HG02610 (cell line): ENCODE measurements at regions not wholly inside any gene's neighbourhood (a gene's known extent, or its start where the extent isn't known, plus 50 kb on each side); places are given as distances from the start of the nearest gene placed in this dataset.

Experiments used
- ATAC-seq: cut with Tn5 transposase; IDR thresholded peaks from one replicate; pipeline ENCODE4 v1.9.1; 2021; ENCODE audit warnings: mild to moderate bottlenecking, moderate library complexity; ENCODE audit not compliant: unreplicated experiment

DNA sequence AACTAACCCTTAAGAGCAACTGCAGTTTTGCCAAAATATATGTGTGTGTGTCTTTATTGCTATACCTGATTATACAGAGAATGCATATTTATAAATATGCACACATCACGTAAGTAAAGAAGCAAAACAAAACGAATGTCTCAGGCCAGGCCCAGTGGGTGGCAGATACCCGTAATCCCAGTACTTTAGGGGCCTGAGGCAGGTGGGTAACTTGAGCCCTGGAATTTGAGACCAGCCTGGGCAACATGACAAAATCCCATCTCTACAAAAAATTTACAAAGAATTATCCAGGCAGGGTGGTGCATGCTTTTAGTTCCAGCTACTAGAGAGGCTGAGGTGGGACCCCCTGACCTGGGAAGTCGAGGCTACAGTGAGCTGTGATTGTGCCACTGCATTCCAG lies 745.3 kb downstream of the SATB2 start:
- ATAC-seq: no peak

- no peak for ATAC-seq
Measured at GRCh38 chr2:198711484-198711883, 746.3 kb downstream of the SATB2 start.

GRCh38 chr2:198710562-198710961 lies 747.2 kb downstream of the SATB2 start:
- no peak for ATAC-seq

DNA sequence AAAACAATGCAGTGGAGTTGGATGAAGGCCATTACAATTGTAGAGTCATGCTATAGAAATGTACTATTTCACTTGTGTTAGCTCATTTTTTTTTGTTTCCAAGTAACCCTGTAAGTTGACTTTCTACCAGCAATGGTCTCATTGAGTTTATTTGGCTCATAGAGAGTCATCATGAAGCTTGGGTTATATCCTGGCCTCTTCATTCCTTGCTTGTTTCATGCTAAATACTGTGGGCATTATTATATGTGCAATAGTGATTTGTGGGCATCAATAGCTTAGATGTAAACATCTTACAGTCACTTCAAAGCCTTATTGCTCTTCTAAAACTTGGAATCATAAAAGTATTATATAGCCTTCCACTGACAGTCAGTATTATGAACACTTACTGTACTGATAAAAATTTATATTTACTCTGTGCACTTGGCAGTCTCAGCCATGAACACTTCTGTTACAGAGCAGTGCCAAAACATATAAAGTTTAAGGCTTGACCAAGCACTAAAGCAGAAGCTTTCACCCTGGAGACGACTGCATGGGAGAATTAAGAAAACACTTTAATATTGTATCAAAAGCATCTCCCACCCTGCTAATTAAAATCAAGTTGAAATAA lies 751.2 kb downstream of the SATB2 start:
- ATAC-seq: no peak

DNA sequence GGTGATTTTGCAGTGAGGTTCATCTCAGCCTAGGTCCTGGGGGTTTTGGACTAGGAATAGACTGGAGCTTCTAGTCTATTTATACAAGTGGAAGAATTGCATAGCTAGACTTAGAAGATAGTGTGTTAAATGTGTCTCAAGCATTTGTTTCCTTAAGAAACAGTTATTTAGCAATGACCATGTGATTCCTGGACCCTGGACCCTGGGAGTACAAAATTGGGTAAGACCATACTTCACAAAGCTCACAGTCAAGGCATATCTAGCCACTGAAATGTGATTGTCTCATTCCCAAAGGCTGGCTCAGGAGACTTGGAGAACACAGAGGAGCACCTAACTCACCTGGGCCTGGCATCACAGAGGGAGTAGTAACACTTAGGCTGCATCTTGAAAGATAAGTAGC lies 754.5 kb downstream of the SATB2 start:
- ATAC-seq: no peak

GRCh38 chr2:198702796-198703195 lies 754.9 kb downstream of the SATB2 start:
- ATAC-seq: peak; percentile 50

DNA sequence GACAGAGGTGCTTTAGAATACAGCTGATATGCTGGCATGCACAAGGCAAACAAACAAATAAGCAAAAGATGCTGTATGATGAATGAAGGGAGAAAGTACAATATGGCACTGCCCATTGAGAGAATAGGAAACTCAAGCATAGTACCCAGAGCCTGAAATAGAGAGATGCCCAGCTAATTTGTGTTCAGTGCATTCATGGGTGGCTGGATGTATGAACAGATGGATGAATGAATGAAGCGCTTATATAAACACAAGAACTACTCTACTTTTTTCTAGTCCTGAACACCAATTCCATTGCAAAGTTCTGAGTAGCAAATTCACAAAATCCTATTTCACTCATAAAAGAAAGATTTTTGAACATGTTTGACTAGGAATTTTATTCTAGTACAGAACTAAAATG lies 756.3 kb downstream of the SATB2 start:
- ATAC-seq: no peak

DNA sequence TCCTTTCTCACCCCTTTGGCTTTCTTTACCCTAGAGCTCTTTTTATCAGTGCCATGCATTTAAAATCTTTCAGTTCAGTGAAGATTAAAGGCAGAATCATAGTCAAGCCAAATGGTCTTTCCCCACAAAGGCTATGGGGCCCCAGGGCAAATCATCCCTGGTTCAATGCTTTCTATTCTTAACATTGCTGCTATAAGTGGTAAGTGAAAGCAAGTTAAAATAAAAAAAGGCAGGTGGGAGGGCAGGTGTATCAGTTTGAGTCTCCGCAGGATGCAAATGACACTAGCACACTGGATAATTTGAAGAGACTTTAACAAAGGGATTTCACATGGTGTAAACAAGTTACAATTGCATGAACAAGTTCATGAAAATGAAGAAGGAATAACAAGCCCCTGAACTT lies 757.4 kb downstream of the SATB2 start:
- ATAC-seq: no peak

GRCh38 chr2:198698230-198698629 lies 759.5 kb downstream of the SATB2 start:
- no peak for ATAC-seq

GRCh38 chr2:198697794-198698193 lies 759.9 kb downstream of the SATB2 start:
- no peak for ATAC-seq

DNA sequence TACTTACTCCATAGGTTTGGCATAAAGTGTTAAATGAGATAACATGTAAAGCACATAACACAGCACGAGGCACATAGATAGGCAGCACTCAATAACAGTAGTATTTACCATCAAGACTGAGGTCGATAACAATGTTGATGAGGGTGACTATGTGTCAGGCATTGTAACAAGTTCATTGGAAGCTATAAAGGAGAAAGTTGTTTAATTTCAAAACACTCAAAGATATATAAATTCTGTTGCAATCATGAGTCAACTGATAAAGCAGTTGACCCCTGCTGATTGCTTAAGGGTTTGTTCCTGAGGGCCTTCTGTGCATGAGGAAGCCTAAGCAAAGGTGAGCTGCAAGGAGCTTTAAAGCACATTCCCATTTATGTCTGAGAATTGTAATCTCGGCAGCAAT lies 760.5 kb downstream of the SATB2 start:
- ATAC-seq: no peak

- no peak for ATAC-seq
Measured at GRCh38 chr2:198695879-198696278, 761.9 kb downstream of the SATB2 start.

DNA sequence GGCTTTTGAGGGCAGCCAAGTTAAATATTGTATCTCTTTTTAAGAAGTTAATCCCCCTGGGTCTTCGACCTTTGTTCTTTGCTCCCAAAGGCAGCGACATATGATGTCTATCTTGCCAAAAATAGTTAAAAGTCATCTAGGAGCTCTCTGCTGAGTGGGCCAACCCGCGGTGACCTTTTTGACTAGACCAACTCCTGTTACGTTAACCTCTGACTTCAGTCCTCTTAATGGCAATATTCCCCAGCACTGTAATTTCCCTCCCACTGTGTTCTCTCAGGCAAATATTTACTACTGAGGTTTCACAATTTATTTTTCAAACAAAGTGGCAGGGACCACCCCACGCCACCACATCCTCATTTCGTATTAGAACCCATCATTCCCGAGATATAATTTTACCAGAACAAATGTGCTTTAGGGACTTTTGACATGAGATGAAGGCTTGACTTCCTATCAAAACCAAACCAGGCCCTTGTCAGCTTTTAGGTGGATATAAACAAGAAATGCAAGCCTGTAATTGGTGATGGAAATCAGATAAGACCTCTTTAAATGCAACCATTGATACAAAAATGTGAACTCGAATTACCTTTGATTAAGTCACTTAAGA lies 764.7 kb downstream of the SATB2 start:
- ATAC-seq: no peak

DNA sequence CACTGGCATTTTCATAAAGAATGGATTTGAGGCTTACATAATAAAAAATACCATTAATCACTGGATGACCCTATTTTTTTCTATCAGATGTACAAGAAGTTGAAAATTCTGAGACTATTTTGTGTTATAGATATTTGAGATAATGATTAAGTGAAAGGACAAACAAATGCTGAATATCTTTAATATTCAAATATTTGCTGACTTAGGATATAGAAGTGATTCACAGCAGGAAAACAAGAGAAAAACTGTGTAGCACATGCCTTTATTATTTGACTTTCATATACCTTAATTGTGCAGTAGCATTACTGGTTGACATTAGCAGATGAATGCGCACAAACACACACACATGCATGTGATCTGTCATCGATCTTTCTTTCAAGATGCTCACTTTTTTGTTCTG lies 766.5 kb downstream of the SATB2 start:
- ATAC-seq: no peak

- no peak for ATAC-seq
Measured at GRCh38 chr2:198664321-198664720, 793.4 kb downstream of the SATB2 start.

DNA sequence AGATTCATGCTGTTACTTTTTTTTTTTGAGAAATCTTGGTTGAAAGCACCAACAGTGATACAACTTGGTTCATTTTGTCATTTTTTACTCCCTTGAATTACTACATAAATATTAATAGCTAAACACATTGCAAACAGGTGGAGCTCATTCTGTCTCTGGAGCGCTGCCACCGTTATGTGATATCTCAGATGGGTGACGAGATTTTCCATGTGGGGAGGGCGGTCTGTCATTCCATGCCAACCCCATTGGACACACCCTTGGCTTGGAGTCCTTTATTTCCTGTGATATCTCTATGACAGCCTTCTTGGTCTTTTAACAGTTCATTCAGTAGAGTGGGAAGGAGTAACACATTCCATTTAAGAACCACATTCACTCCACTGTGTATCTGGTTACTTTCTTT lies 794.8 kb downstream of the SATB2 start:
- no peak for ATAC-seq

DNA sequence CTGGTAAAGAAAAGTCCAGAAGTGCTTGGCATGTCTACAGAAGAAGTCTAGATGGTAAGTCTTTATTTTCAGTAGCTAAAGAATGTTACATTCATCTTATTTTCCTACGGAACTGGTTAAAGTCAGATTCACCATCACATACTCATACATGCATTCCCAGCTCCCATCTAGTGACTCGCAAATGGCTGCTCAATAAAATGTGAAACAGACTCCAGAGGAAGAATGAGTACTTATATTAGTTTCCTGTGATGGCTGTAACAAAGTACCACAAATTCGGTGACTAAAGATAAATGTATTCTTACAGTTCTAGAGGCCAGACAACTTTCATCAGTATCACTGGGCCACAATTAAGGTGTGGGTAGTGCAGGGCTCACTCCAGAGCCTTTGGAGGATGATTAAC lies 797.2 kb downstream of the SATB2 start:
- ATAC-seq: no peak

GRCh38 chr2:198659096-198659870 lies 798.5 kb downstream of the SATB2 start:
- no peak for ATAC-seq

DNA sequence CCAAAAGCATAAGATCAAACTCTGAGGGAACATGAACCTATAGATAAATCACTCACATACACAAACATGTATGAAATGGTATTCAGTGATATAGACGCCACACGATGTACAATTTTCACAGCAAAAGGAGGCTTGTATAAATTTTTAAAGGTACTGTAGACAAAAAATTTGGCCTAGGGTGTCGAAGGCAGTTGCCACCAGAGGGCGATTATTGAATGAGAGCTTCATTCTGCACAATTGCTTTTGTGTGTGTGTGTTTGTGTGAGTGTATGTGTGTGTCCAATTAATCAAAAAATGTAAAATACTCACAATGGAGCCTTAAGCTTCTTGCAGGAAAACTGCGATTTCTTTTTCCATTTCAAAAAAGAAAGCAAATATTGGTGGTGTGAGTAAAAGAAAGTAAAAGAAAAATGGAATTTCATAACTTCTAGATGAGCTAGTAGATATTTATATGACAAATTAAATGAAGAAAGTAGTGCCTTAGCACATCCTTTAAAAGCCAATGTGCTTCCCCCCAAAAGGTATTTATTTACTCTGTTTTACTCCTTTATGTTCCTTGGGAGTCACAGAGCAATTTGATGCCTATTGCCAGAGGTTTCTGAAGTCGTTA lies 800.1 kb downstream of the SATB2 start:
- ATAC-seq: no peak

DNA sequence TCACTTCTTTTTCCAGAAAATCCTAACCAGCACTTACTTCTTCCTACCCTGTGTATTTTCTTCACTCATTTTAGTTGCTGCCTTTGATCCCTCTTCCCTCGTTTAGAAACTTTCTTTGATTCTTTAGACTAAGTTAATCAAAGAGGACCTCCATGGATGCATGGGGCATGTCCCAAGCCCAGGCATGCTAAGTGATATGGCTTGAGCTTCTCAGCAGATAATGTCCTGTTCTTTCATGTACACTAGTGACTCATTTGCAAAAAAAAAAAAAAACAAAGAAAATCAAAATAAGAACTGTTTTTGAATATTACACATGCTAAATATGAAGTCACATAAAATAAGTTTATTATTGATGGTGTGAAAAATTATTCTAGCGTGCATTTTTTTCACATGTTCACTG lies 800.9 kb downstream of the SATB2 start:
- no peak for ATAC-seq

DNA sequence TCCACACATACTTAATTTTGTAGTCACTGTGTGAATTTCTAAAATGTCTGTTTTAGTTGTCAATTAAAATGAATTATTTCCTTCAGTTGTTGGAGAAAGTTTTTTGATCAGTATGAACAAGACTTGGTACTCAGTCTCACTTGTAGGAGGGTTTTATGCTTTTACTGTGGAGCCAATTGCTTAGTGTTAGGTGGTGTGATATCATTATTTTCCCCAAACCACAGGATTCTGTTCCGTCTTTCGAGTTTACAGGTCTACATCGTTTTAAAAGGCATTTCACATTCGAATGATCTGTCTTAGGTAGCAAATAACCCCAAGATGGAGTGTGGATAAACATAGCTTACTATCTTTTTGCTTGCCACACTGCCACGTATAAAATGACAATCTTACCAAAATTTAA lies 803.1 kb downstream of the SATB2 start:
- ATAC-seq: no peak

DNA sequence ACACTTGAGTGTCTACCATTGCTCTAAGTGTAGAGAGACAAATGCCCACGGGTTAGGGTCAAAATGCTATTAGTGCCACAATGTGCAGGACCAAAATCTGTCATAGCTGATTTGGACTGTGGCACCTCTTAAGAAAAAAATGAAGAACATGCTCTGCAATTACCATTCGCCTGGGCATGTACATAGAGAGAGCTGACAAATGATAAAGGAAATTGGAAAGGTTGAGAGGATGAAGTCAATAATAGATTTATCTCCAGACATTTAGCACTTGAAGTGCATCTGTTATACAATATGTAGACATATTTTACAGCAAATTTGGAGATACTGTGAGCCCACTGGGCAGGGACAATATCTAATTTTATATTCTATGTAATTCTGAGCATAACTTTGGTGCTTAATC lies 804.4 kb downstream of the SATB2 start:
- no peak for ATAC-seq
